ENCODE measurements at regions not wholly inside any gene's neighbourhood (a gene's known extent, or its start where the extent isn't known, plus 50 kb on each side); places are given as distances from the start of the nearest gene placed in this dataset.
"Not testable (repeated sequence)": the region's sequence is repeated elsewhere in the genome, so short reads cannot be mapped to it uniquely, and the experiment has no call there.

GRCh38 chr12:102643879-102644575 is 163.7 kb upstream of the IGF1 start:
- DNase-seq (ENCODE audit: insufficient read length, low spot score) = no peak
- no peak for FAIRE-seq
- TF ChIP-seq TAF1 (IDR thresholded peaks at IDR 0.05; ENCODE audit: low read depth, low read length) (no peak), SPI1 (IDR thresholded peaks at IDR 0.05; ENCODE audit: low read depth, low read length) (no peak), POLR2A (IDR thresholded peaks at IDR 0.05; ENCODE audit: low read depth, low read length) (no peak), PAX5 (IDR thresholded peaks at IDR 0.05; ENCODE audit: insufficient read depth, low read length, severe bottlenecking) (no peak), POU2F2 (IDR thresholded peaks at IDR 0.05; ENCODE audit: low read depth, low read length) (no peak), POLR2AphosphoS5 (IDR thresholded peaks at IDR 0.05; ENCODE audit: low read depth, low read length) (no peak)

GRCh38 chr12:102642199-102642598 is 161.8 kb upstream of the IGF1 start:
- peak; percentile 69 for FAIRE-seq
- DNase-seq (ENCODE audit: insufficient read length, low spot score) = no peak
- TF ChIP-seq POLR2A (IDR thresholded peaks at IDR 0.05; ENCODE audit: low read depth, low read length) = no peak
- TF ChIP-seq PAX5 (IDR thresholded peaks at IDR 0.05; ENCODE audit: insufficient read depth, low read length, severe bottlenecking) = no peak
- TF ChIP-seq SPI1 (IDR thresholded peaks at IDR 0.05; ENCODE audit: low read depth, low read length) = no peak
- no peak for TF ChIP-seq TAF1 (IDR thresholded peaks at IDR 0.05; ENCODE audit: low read depth, low read length)
- no peak for TF ChIP-seq POU2F2 (IDR thresholded peaks at IDR 0.05; ENCODE audit: low read depth, low read length)
- no peak for TF ChIP-seq POLR2AphosphoS5 (IDR thresholded peaks at IDR 0.05; ENCODE audit: low read depth, low read length)

DNA sequence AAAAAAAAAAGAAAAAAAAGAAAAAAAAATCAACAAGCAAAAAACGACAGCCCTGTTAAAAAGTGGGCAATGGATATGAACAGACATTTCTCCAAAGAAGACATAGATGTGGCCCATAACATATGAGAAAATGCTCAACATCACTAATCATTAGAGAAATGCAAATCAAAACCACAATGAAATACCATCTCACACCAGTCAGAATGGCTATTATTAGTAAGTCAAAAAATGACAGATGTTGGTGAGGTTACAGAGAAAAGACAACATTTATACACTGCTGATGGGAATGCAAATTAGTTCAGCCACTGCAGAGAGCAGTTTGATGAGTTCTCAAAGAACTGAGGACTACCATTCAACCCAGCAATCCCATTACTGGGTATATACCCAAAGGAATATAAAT is 160.3 kb upstream of the IGF1 start:
- not testable (repeated sequence) for DNase-seq (ENCODE audit: insufficient read length, low spot score)
- peak; percentile 77 for FAIRE-seq

DNA sequence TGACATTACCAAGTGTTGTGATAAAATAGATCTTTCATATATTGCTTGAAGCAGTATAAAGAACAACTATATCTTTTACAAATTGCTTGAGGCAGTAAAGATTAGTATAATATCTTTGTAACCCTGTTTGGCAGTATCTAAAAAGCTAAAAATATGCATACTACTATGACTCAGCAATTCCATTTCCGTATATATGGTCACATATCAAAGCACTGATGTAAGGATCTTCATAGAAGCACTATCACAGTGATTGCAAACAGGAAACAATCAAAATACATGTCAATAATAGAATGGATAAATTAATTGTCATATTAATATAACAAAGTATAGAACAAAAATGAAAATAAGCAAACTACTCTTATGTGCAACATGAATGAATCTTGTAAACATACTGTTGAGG is 158.4 kb upstream of the IGF1 start:
- FAIRE-seq (no peak), DNase-seq (ENCODE audit: insufficient read length, low spot score) (no peak)
- no peak for TF ChIP-seq POLR2A (IDR thresholded peaks at IDR 0.05; ENCODE audit: low read depth, low read length)
- TF ChIP-seq POLR2AphosphoS5 (IDR thresholded peaks at IDR 0.05; ENCODE audit: low read depth, low read length) = no peak
- no peak for TF ChIP-seq POU2F2 (IDR thresholded peaks at IDR 0.05; ENCODE audit: low read depth, low read length)
- TF ChIP-seq PAX5 (IDR thresholded peaks at IDR 0.05; ENCODE audit: insufficient read depth, low read length, severe bottlenecking) = no peak
- TF ChIP-seq TAF1 (IDR thresholded peaks at IDR 0.05; ENCODE audit: low read depth, low read length) = no peak
- TF ChIP-seq SPI1 (IDR thresholded peaks at IDR 0.05; ENCODE audit: low read depth, low read length) = no peak

GRCh38 chr12:102633981-102634605 is 153.7 kb upstream of the IGF1 start:
- FAIRE-seq = no peak
- TF ChIP-seq POLR2AphosphoS5 (IDR thresholded peaks at IDR 0.05; ENCODE audit: low read depth, low read length) = no peak
- no peak for TF ChIP-seq TAF1 (IDR thresholded peaks at IDR 0.05; ENCODE audit: low read depth, low read length)
- TF ChIP-seq SPI1 (IDR thresholded peaks at IDR 0.05; ENCODE audit: low read depth, low read length) = no peak
- TF ChIP-seq POU2F2 (IDR thresholded peaks at IDR 0.05; ENCODE audit: low read depth, low read length) = no peak
- TF ChIP-seq PAX5 (IDR thresholded peaks at IDR 0.05; ENCODE audit: insufficient read depth, low read length, severe bottlenecking) = no peak
- TF ChIP-seq POLR2A (IDR thresholded peaks at IDR 0.05; ENCODE audit: low read depth, low read length) = no peak

DNA sequence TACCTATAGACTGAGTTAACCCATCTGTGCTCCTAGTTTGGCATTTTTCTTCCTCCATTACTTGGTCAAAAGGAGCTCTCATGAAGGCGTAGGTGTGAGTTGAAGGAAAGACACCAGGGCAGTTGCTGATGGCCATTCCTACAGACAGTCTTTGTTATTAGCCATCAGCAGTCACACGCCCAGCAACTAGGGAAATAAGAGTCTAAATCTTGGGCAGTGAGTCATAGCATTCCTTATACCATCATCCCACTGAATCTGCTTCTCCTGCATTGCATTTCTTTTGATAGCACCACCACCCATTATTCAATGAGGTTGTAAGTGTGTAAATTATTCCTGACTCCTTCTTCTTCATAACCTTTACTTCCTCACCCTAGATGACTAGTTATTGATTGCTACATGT is 150.9 kb upstream of the IGF1 start:
- TF ChIP-seq POLR2AphosphoS5 (IDR thresholded peaks at IDR 0.05; ENCODE audit: low read depth, low read length) (no peak), PAX5 (IDR thresholded peaks at IDR 0.05; ENCODE audit: insufficient read depth, low read length, severe bottlenecking) (no peak), TAF1 (IDR thresholded peaks at IDR 0.05; ENCODE audit: low read depth, low read length) (no peak), POLR2A (IDR thresholded peaks at IDR 0.05; ENCODE audit: low read depth, low read length) (no peak), POU2F2 (IDR thresholded peaks at IDR 0.05; ENCODE audit: low read depth, low read length) (no peak), SPI1 (IDR thresholded peaks at IDR 0.05; ENCODE audit: low read depth, low read length) (no peak)
- no peak for DNase-seq (ENCODE audit: insufficient read length, low spot score)
- no peak for FAIRE-seq

More at GRCh38 chr12:102633981-102634605, 153.7 kb upstream of the IGF1 start:
- no peak for DNase-seq (ENCODE audit: insufficient read length, low spot score)

DNA sequence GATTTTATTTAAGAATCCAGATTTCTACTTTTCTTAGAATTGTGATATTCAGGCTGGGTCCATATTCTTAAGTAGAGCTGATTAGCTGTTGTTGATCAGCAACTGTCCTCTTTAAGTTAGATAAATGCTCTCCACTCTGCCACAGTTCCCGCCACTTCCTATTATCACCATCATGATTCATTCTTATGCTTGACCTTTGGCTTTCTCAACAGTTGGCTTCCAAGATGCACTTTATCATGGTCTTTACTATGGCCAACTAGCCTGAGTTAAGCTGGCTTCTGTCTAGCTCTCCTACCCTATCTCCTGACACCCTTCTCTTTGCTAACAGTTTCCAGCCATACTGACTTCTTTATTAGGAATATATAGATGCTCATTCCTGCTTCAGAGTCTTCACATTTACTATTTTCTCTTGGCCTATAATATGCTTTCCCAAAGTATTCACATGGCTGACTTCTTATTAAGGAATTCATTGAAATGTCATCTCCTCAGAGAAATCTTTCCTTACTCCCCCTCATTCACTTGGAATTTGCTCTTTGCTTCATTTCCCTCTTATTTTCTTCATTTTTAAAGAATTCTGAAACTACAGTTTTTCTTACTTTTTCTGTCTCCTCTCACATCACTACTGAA is 149.0 kb upstream of the IGF1 start:
- no peak for DNase-seq (ENCODE audit: insufficient read length, low spot score)
- no peak for FAIRE-seq
- TF ChIP-seq SPI1 (IDR thresholded peaks at IDR 0.05; ENCODE audit: low read depth, low read length) = no peak
- TF ChIP-seq PAX5 (IDR thresholded peaks at IDR 0.05; ENCODE audit: insufficient read depth, low read length, severe bottlenecking) = no peak
- TF ChIP-seq TAF1 (IDR thresholded peaks at IDR 0.05; ENCODE audit: low read depth, low read length) = no peak
- TF ChIP-seq POLR2A (IDR thresholded peaks at IDR 0.05; ENCODE audit: low read depth, low read length) = no peak
- no peak for TF ChIP-seq POLR2AphosphoS5 (IDR thresholded peaks at IDR 0.05; ENCODE audit: low read depth, low read length)
- no peak for TF ChIP-seq POU2F2 (IDR thresholded peaks at IDR 0.05; ENCODE audit: low read depth, low read length)

GRCh38 chr12:102625819-102626218 is 145.5 kb upstream of the IGF1 start:
- FAIRE-seq (no peak), DNase-seq (ENCODE audit: insufficient read length, low spot score) (no peak)
- TF ChIP-seq SPI1 (IDR thresholded peaks at IDR 0.05; ENCODE audit: low read depth, low read length) (no peak), POLR2A (IDR thresholded peaks at IDR 0.05; ENCODE audit: low read depth, low read length) (no peak), PAX5 (IDR thresholded peaks at IDR 0.05; ENCODE audit: insufficient read depth, low read length, severe bottlenecking) (no peak), TAF1 (IDR thresholded peaks at IDR 0.05; ENCODE audit: low read depth, low read length) (no peak), POU2F2 (IDR thresholded peaks at IDR 0.05; ENCODE audit: low read depth, low read length) (no peak), POLR2AphosphoS5 (IDR thresholded peaks at IDR 0.05; ENCODE audit: low read depth, low read length) (no peak)

DNA sequence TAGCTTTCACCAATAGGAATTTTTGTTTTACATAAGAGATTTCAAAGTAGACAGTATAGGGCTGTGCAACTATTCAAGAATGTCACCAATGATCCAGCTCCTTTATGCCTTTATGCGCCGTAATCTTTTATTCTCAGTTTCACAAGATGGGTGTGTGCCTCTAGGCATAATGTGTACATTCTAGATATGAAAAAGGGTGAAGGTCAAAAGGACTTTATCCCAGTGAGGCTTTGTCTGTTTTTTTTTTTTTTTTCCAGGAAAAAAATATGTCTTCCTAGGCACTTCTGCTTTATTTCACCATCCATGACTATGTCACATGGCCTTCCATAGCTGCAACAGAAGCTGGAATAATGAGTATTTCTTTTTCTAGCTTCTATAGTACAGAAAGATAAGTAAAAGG is 142.3 kb upstream of the IGF1 start:
- FAIRE-seq (no peak), DNase-seq (ENCODE audit: insufficient read length, low spot score) (no peak)
- TF ChIP-seq PAX5 (IDR thresholded peaks at IDR 0.05; ENCODE audit: insufficient read depth, low read length, severe bottlenecking) (no peak), POLR2A (IDR thresholded peaks at IDR 0.05; ENCODE audit: low read depth, low read length) (no peak), POLR2AphosphoS5 (IDR thresholded peaks at IDR 0.05; ENCODE audit: low read depth, low read length) (no peak), SPI1 (IDR thresholded peaks at IDR 0.05; ENCODE audit: low read depth, low read length) (no peak), POU2F2 (IDR thresholded peaks at IDR 0.05; ENCODE audit: low read depth, low read length) (no peak), TAF1 (IDR thresholded peaks at IDR 0.05; ENCODE audit: low read depth, low read length) (no peak)

All from GM12891 (cell line).